ENCODE measurements at regions not wholly inside any gene's neighbourhood (a gene's known extent, or its start where the extent isn't known, plus 50 kb on each side); places are given as distances from the start of the nearest gene placed in this dataset.
"Not testable (repeated sequence)": the region's sequence is repeated elsewhere in the genome, so short reads cannot be mapped to it uniquely, and the experiment has no call there.

- DNase-seq (ENCODE audit: low spot score), result no peak
Observed at GRCh38 chr2:159880729-159881128, 82.7 kb upstream of the CD302 start.

- peak; percentile 41 for DNase-seq (ENCODE audit: low spot score)
Observed at GRCh38 chr2:159879051-159879604, 81.1 kb upstream of the CD302 start.

GRCh38 chr2:159875083-159875482 is 77.1 kb upstream of the CD302 start:
- no peak for DNase-seq (ENCODE audit: low spot score)

GRCh38 chr2:159873258-159873657 is 75.2 kb upstream of the CD302 start:
- DNase-seq (ENCODE audit: low spot score), result no peak

DNA sequence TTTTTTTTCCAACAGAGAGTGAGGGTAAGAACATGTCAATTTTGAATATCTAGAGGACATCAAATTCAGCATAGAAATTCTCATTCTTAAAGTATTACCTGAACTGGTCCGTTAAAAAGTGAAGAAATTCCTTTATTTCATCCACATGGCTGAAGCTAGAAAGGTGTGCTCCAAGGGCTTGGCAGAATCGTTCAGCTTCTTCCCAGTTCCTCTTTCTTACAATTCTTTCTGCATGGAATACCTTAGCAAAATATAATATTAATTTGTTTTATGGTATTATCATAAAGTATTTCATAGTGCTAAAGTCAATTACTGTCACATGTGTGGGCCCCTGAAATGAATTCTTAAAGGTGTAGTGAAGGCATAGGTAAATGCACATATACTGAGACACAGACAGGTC is 74.3 kb upstream of the CD302 start:
- no peak for DNase-seq (ENCODE audit: low spot score)

DNA sequence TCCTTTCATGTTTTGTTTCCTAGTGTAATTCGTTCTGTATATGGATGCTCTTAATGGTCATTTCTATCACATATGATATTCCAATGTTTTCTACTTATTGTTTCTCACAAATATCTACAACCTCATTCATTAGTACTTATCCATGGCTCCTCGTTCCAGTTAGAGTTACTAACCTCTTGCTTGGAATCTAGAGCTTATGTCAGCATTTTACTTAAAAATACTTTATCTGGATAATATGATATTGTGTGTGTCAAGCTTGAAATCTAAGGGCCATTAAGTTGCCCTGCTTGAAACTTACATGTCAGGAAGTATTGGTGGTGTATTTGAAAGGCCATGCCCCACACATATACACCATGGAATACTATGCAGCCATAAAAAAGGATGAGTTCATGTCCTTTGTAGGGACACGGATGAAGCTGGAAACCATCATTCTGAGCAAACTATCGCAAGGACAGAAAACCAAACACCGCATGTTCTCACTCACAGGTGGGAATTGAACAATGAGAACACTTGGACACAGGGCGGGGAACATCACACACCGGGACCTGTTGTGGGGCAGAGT is 70.7 kb upstream of the CD302 start:
- not testable (repeated sequence) for DNase-seq (ENCODE audit: low spot score)

GRCh38 chr2:159867567-159868361 is 69.8 kb upstream of the CD302 start:
- DNase-seq (ENCODE audit: low spot score), result no peak

- DNase-seq (ENCODE audit: low spot score), result no peak
Observed at GRCh38 chr2:159863526-159864160, 65.6 kb upstream of the CD302 start.

DNA sequence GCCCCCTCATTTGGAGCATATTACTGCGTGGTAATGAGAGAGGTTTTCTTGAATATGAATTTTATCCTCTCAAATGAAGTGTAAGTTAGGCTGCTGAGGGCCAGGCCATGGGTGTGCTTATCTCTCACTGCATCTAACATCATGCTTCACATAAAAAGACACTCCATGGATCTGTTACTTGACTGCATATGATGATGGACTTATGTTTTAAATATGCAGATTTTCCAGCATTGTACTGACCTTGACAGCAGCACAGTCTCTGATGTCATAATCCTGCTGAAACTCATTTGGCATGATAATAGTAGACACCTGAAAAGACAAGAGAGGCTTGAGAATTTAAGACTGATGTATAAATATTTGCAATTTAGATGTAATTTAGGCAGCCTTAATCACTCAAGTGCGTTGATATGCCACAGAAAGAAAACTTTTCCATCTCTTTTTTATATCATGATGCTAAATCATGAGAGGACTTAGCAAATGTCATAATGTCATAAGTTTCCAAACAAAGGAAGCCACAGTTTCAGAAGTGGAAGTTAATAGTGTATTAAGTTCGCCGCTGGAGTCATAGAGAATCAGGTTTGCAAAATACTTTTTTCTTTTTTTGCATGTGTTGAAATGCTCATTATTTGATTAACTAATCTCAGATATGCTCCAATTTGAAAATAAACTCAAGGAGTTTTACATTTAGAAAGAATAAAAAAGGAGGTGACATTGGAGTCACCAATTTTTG is 62.7 kb upstream of the CD302 start:
- no peak for DNase-seq (ENCODE audit: low spot score)

- DNase-seq (ENCODE audit: low spot score), result no peak
Observed at GRCh38 chr2:159859583-159859982, 61.6 kb upstream of the CD302 start.

GRCh38 chr2:159856760-159857159 is 58.8 kb upstream of the CD302 start:
- no peak for DNase-seq (ENCODE audit: low spot score)

DNA sequence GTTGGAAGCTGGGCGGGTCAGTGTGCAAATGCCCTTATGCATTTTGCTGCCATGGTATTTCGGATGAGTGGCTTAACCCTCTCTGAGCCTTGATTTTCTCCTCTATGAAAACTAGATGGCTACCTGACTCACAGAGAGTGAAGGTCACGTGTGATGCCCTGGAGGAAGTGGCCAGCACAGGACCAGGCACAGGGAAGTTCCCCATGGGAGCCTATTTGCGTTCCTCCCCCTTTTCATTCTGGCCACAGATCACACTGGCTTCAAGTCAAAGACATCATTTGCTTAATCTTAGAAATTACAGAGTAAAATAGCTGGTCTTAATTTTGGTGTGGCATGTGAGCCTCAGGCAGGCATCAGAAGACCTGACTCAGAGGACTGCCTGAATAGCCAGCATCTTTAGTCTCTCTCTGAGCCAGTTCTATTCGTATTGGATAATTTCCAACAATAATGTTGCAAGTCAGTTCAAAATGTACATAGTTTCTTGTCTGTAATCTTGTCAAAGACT is 57.6 kb upstream of the CD302 start:
- DNase-seq (ENCODE audit: low spot score), result peak; percentile 13

DNA sequence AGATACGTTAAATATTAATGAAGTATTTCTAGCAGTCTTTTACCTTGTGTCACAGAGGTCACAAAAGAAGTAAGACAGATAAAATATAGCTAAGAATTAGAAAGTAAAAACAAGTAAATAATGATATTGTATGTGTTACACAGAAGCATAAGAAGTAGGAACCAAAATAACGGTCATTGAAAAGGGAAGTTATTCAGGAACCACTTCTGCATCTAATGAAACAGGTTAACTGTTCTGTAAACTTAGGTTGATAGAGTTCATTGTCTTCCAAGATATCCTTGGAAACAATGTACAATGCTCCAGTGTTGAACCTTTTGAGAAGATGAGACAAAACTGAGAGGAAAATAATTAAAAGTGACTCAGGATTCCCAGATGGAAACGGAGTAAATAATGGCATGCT is 57.1 kb upstream of the CD302 start:
- no peak for DNase-seq (ENCODE audit: low spot score)

GRCh38 chr2:159854481-159854880 is 56.5 kb upstream of the CD302 start:
- DNase-seq (ENCODE audit: low spot score), result no peak

DNA sequence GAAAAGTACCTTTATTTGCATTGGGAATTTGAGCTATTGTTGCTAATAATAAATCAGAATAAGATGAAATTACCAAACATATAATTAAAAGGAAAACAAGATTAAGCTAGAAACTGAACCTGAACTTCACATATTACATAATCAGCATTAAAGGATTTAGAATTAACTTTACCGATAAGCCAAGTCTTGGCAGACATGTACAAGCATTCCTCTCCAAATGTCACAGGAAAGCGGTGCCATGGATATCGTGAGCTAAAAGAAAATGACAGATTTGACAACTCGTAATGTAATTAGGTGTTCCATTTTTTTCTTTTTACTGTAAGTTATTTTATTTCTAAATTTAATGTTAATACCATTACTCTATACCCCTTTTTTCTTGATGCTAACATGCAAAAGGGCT is 55.1 kb upstream of the CD302 start:
- DNase-seq (ENCODE audit: low spot score), result no peak

DNA sequence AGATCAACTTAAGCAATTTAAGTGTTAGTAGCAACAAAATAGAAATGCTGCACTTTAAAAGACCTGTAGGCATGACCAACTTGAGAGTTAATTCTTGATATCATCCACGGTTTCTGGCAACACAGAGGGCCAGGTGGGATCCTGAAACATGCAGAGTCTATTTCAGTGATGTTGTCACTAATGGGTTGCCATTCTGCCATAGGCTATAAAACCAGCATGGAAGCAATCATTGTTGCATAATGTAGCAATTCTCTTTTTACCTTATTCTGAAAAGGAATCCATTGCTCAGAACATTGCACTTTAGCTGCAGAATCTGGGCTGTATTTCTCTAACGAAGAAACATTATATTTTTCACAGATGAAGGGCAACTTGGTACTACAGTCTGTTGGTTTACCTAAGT is 53.9 kb upstream of the CD302 start:
- DNase-seq (ENCODE audit: low spot score), result no peak

DNA sequence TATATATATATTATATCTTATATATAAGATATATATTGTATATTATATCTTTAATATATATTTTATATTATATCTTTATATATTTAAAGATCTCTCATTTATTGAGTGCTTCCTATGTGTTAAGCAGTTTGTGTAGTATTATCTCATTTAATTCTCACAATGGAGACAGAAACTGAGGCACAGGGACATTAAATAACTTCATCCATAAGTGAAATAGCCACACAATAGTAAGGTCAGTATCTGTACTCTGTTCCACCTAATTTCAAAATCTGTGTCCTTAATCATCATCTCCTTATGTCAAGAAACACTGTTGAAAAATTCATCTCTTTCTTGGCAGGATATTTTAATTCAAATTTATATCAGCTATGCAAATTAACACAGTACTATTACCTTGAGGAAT is 52.8 kb upstream of the CD302 start:
- no peak for DNase-seq (ENCODE audit: low spot score)

GRCh38 chr2:159849160-159849813 is 51.3 kb upstream of the CD302 start:
- DNase-seq (ENCODE audit: low spot score), result no peak

All from AG20443 (cell line).